Right cardiac atrium (tissue), 5 donors: ENCODE measurements at regions not wholly inside any gene's neighbourhood (a gene's known extent, or its start where the extent isn't known, plus 50 kb on each side); places are given as distances from the start of the nearest gene placed in this dataset.

Experiments used
- ATAC-seq, 2 donors: fragments of 200-7000 bp; cut with Tn5 transposase; one replicate each; pipeline versions ENCODE4 v1.8.0 to v1.9.1; 2020; ENCODE audit warnings: moderate library complexity in 2 of 2, mild to moderate bottlenecking in 1 of 2
- DNase-seq, 3 donors: peaks; one replicate each; pipeline ENCODE4 v3.0.0-alpha.2; 2020
- H3K27ac ChIP-seq: one replicate; pipeline ENCODE4 v1.5.1; 2013; ENCODE audit warnings: mild to moderate bottlenecking, low read length, control low read depth, moderate library complexity
- H3K27me3 ChIP-seq: one replicate; pipeline ENCODE4 v1.6.1; 2013; ENCODE audit not compliant: control insufficient read depth, insufficient read depth
- H3K4me1 ChIP-seq: one replicate; pipeline ENCODE4 v1.6.1; 2013; ENCODE audit warnings: low read length; ENCODE audit not compliant: control insufficient read depth, insufficient read depth
- H3K4me3 ChIP-seq: one replicate; pipeline ENCODE4 v1.5.1; 2013; ENCODE audit warnings: low read length, control low read depth
- H3K9me3 ChIP-seq: one replicate; pipeline ENCODE4 v1.6.1; 2013; ENCODE audit warnings: low read length; ENCODE audit not compliant: control insufficient read depth
- WGBS: extraction: QIAGEN DNeasy Blood & Tissue Kit; methylation state at CpG from one replicate; pipeline ENCODE4 v1.1.7; 2013; 5-methylcytosine and 5-hydroxymethylcytosine counted together
- intact Hi-C, 4 donors: fragments of 100-400 bp; cut with DNase I; formaldehyde crosslinking; loops; one replicate each; pipeline versions ENCODE4 v1.11.0 to v1.14.0; 2022 to 2023
- donor health status: healthy with polysubstance abuse.
- donor health status: DM: no; HTN: yes; CAD: no.
- donor health status: DM: no; HTN: no; CAD: no.
- donor health status: DM: no; HTN: yes; CAD: no; lungs with severe emphysema.
- donor health status: DM: yes; HTN: yes; CAD: no.

DNA sequence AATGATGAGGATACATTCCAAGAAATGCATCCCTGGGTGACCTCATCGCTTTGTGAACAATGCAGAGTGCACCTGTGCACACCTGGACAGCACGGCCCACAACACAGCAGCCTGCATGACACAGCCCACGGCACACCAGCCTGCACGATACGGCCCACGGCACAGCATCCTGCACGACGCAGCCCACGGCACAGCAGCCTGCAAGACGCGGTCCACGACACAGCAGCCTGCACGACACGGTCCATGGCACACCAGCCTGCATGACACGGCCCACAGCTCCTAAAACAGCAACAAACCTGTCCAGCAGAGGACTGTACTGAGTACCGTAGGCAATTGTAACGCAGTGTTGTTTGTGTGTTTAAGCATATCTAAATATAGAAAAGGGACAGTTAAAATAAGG is 134.7 kb upstream of the PPP2R2D start:
- ATAC-seq (no peak), DNase-seq (no peak)
- Histone ChIP-seq H3K9me3 (no peaks in the 10 kb centered on the region), H3K4me1 (no peaks in the 10 kb centered on the region), H3K27ac (no peak overlapping the region), H3K4me3 (no peak overlapping the region), H3K27me3 (no peaks in the 10 kb centered on the region)
- intact Hi-C loops = no loop called here
- 90% methylated on average over 17 of the region's 17 CpGs for WGBS

DNA sequence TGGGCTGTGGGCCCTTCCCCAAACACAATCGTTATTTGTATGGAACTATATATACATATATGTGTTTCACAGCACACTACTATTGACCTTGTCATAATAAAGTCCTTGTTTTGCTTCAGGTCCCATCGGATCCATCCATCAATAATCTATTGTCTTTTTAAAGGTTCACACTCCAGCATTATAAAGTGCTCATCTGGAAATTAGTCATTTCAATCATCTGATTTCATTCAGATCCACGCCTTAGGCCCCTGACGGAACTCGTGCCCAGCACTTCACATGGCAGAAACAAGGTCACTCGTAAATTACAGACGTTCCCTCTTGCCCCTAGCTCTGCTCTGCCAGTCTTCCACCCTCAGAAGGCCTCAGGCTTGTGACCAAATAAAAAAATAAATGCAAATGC is 133.1 kb upstream of the PPP2R2D start:
- no peak overlapping the region for H3K27ac ChIP-seq
- DNase-seq (no peak), ATAC-seq (no peak)
- no peaks in the 10 kb centered on the region for H3K4me1 ChIP-seq
- intact Hi-C loops = no loop called here
- no peak overlapping the region for H3K4me3 ChIP-seq
- H3K9me3 ChIP-seq = no peaks in the 10 kb centered on the region
- H3K27me3 ChIP-seq = no peaks in the 10 kb centered on the region
- WGBS = 80% methylated on average over 7 of the region's 7 CpGs

DNA sequence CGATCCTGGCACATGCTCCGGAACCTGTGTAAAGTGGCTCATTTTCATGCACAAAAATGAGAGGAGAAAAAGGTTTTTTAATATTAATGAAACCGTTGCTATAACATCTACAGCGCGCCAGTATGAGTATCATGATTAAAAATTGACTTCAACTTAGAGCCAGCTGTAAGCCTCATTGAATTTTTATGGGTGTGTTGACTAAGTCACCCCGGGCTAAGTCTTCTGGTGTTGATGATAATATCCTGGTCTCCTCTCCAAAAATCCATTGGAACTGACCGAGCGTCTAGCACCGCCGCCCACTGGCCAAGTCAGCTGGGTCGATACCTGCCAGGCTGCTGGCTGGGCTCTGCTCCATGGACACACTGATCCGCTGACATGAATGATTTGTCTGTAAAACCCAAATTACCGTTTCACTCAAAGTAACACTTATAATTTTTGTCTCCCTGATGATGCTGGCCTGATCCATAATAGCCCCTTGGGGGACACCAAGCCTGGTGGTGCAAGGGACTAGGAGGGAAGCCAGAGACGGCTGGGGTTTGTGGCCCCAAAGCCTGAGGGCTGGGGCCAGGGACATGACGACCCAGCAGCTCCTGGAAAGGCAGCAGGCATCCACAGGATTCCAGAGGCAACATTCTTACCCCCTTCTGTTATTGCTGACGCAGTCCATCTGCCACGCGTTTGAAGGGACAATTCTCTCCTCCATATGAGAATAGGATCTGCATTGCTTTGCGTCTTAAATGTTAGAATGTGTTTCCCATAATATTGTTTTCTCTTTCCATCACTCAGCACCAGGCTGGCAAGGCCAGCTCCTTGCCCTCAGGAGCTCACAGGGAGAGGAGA is 131.0 kb upstream of the PPP2R2D start:
- no peaks in the 10 kb centered on the region for H3K4me1 ChIP-seq
- H3K27ac ChIP-seq = no peak overlapping the region
- DNase-seq (no peak), ATAC-seq (no peak)
- no peak overlapping the region for H3K4me3 ChIP-seq
- intact Hi-C loops = no loop called here
- 64% methylated on average over 19 of the region's 19 CpGs for WGBS
- no peaks in the 10 kb centered on the region for H3K9me3 ChIP-seq
- no peaks in the 10 kb centered on the region for H3K27me3 ChIP-seq

DNA sequence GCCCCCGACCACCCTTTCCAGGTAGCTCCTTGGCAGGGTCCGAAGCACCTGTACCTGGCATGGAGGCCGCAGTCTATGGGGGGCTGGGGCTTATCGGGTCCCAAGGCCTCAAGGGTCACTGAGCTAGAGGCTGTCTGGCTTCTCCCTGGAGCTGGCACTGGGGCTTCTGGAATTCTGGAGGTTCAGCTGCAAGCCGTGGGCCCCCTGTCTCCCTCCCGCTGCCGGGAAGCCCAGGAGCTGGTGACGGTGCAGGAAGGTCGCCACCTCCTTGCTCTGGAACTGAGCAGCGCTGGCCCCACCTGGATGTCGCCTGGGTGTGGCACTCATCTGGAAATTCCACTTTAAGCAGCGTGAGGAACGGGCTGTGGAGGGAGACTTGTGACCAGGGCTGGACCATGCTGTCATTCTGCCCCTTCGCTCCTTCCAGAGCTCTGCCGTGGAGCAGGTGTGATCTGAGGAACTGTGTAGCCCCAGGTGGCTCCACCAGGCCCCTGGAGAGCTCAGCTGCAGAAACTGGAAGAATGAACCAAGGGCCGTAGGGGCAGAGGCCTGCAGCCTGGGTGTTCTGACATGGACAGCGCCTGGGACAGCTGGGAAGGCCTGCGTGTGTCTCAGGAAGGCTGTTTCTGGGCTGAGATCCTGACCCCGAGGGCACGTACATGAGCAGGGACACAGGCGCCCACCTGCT is 129.7 kb upstream of the PPP2R2D start:
- Histone ChIP-seq H3K4me3 (no peak overlapping the region), H3K4me1 (no peaks in the 10 kb centered on the region), H3K27ac (no peak overlapping the region), H3K27me3 (no peaks in the 10 kb centered on the region), H3K9me3 (no peaks in the 10 kb centered on the region)
- no peak for ATAC-seq
- intact Hi-C loops = no loop called here
- WGBS = 77% methylated on average over 21 of the region's 21 CpGs
- no peak for DNase-seq

DNA sequence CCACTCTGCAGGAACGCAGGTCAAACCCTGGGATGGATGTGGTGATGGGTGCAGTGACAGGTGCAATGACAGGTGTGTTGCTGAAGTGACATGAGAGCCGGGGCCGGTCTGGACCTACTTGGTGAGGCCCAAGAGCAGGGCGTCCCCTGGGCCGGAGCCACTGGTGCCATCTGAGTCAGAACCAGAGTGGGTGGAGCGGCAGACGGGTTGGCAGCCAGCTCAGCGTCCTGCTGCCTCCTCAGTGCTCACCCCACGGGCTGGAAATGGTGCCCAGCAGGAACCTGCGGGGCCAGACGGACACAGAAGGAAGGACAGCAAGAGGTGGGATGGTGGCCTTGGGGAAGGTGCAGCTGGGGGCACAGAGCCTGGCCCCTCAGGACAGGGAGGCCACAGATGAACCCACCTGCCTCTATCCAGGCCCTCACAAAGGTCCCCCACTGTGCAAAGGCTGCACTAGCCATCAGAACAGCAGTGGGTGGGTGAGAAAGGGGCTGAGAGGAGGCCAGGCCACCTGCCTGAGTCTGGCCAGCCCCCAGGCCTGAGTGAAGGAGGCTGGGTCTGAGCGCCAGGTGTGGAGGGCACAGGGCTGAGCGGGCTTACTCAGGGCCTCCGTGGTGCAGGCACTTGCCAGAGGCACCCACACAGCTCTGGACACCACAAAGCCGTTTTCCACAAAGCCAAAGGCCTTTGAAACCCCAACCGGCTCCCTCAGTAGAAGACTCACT is 129.0 kb upstream of the PPP2R2D start:
- WGBS = 84% methylated on average over 16 of the region's 16 CpGs

DNA sequence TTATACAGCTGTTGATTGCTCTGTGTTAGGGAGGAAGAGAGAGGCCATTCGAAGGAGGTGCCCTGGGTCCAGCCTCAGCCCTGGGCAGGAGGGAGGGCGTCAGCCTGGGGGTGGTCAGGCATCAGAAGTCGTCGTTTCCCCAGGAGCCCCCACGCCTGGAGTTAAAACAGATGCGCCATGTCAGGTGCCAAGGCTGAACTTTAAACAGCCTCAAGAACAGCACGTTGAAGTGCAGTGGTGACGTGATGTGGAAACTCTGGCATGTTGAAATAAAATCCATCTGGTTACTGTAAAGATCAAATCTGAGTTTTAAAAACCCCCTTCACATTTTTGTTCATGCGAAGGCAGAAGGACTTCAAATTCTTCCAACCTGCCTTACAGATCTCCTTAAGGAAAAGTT is 128.4 kb upstream of the PPP2R2D start:
- intact Hi-C loops = no loop called here
- ATAC-seq = no peak
- no peak for DNase-seq
- Histone ChIP-seq H3K4me3 (no peak overlapping the region), H3K9me3 (no peaks in the 10 kb centered on the region), H3K27ac (no peak overlapping the region), H3K4me1 (no peaks in the 10 kb centered on the region), H3K27me3 (no peaks in the 10 kb centered on the region)
- 42% methylated on average over 9 of the region's 9 CpGs for WGBS

More for the DNA sequence above, 129.0 kb upstream of the PPP2R2D start:
- Histone ChIP-seq H3K9me3 (no peaks in the 10 kb centered on the region), H3K4me3 (no peak overlapping the region), H3K27ac (no peak overlapping the region), H3K27me3 (no peaks in the 10 kb centered on the region), H3K4me1 (no peaks in the 10 kb centered on the region)
- ATAC-seq (no peak), DNase-seq (no peak)
- intact Hi-C loops = no loop called here

DNA sequence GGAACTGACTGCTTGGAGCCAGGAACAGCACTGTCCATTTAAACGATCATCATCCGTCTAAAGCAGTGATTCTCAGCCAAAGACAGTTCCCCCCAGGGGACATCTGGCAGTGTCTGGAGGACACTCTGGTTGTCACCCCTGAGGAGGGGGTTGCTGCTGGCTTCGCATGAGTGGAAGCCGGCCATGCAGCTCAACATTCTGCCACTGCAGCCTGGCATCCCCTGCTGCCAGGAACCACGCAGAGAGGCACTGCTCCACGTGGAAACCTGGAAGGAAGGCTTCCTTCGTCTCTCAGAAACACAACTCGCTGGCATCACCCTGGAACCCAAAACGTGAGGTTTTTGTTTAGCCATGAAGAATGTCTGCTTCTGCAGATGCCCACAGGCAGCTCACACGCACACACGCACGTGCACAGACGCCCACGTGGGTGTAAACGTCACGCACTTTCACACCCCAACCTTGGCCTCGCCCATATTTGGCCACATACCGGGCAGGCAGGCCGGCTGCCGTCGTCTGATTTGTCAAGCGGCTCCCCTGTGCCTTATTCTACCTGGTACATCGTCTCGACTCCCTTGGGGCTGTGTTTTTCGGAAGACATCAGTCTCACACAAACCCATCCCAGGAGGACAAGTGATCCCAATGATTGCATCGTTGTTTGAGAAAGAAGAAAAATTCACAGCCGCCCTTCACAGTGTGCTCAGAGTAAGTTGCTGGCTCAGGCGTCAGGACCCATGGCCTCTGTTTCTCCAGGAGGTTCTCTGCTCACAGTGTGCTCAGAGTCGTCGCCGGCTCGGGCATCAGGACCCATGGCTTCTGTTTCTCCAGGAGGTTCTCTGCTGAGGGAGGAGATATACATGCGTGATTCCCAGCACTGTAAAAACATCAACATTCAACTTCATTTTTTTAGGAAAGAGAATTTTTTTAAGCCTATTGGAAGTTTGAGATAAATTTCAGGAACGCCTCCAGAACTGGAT is 127.2 kb upstream of the PPP2R2D start:
- Histone ChIP-seq H3K4me3 (no peak overlapping the region), H3K4me1 (no peaks in the 10 kb centered on the region), H3K27ac (no peak overlapping the region), H3K9me3 (no peaks in the 10 kb centered on the region), H3K27me3 (no peaks in the 10 kb centered on the region)
- 69% methylated on average over 34 of the region's 34 CpGs for WGBS
- intact Hi-C loops = no loop called here
- ATAC-seq (no peak), DNase-seq (no peak)

DNA sequence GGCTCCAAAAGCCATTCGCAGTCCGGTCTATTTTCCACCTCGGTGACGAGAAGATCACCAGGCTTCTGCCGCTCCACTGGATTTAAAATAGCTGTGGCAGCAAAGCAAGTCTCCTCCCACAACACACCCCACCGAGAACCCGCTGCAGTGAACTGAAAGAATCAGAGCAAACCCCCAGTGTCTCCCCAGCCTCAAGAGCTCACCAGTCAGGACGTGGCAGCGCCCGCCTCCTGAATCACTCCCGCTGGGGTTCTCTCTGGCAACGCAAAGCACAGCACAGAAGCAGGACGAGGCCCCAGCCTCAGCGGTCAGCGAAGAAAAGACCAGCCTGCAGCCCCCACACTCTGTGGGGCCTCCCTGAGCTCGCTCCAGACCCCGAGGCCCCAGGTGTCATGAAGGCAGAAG is 126.1 kb upstream of the PPP2R2D start:
- Histone ChIP-seq H3K27ac (no peak overlapping the region), H3K27me3 (no peaks in the 10 kb centered on the region), H3K4me3 (no peak overlapping the region), H3K4me1 (no peaks in the 10 kb centered on the region), H3K9me3 (no peaks in the 10 kb centered on the region)
- 83% methylated on average over 17 of the region's 17 CpGs for whole genome bisulfite sequencing
- intact Hi-C loops = no loop called here
- DNase-seq (no peak), ATAC-seq (no peak)

DNA sequence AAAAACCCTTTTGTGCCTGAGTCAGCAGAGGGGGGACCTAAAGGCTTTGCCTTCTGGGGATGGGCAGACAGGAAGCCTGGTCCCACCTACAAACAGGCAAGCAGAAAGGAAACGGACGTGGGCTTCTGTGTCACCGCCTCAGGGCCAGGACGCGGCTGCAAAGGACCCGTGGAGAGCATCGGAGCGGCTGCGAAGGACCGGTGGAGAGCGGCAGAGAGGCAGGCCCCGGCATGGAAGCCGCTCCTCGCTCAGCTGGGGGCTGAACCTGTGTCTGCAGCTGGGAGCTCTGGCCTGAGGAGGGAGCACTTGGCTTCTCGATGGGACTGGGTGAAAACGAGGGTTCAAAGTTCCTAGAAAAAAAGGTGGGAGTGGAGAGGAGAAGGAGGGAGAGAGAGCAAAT is 125.4 kb upstream of the PPP2R2D start:
- WGBS = 74% methylated on average over 16 of the region's 16 CpGs
- H3K27me3 ChIP-seq = no peaks in the 10 kb centered on the region
- no peak overlapping the region for H3K27ac ChIP-seq
- H3K9me3 ChIP-seq = no peaks in the 10 kb centered on the region
- no peaks in the 10 kb centered on the region for H3K4me1 ChIP-seq
- no peak overlapping the region for H3K4me3 ChIP-seq
- ATAC-seq (no peak), DNase-seq (no peak)
- intact Hi-C loops = no loop called here

DNA sequence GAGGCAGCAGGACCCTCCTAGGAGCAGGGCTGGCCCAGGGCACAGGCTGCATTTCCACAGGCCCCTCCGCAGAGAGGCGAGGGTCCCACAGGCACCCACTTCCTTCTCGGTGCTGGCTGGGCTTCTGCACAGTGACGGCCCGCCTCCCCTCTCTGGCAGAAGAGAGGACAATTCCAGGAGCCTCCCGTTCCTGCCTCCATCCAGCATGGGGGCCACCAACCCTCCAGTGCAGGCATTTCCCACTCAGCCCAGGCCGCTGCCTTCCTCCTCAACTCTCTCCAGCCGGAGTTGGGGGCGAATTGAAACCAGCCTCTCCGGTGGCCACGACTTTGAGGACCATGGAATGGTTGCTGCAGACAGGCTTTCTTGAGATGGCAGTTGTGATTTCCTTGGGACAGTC is 125.0 kb upstream of the PPP2R2D start:
- no peak for DNase-seq

More for the DNA sequence above, 125.0 kb upstream of the PPP2R2D start:
- no peaks in the 10 kb centered on the region for H3K4me1 ChIP-seq
- no peak overlapping the region for H3K27ac ChIP-seq
- no peak for ATAC-seq
- H3K4me3 ChIP-seq = no peak overlapping the region
- no peaks in the 10 kb centered on the region for H3K27me3 ChIP-seq
- intact Hi-C loops = no loop called here
- H3K9me3 ChIP-seq = no peaks in the 10 kb centered on the region
- WGBS = 95% methylated on average over 11 of the region's 11 CpGs
